Left renal cortex interstitium (tissue), 4 donors: ENCODE measurements at regions not wholly inside any gene's neighbourhood (a gene's known extent, or its start where the extent isn't known, plus 50 kb on each side); places are given as distances from the start of the nearest gene placed in this dataset.

ENCODE experiments used
- DNase-seq, 4 donors: peaks; one replicate each; pipeline ENCODE4 v3.0.0-alpha.2; 2013; ENCODE audit warnings: low read depth in 4 of 4, low spot score in 2 of 4, missing footprints in 1 of 4

DNA sequence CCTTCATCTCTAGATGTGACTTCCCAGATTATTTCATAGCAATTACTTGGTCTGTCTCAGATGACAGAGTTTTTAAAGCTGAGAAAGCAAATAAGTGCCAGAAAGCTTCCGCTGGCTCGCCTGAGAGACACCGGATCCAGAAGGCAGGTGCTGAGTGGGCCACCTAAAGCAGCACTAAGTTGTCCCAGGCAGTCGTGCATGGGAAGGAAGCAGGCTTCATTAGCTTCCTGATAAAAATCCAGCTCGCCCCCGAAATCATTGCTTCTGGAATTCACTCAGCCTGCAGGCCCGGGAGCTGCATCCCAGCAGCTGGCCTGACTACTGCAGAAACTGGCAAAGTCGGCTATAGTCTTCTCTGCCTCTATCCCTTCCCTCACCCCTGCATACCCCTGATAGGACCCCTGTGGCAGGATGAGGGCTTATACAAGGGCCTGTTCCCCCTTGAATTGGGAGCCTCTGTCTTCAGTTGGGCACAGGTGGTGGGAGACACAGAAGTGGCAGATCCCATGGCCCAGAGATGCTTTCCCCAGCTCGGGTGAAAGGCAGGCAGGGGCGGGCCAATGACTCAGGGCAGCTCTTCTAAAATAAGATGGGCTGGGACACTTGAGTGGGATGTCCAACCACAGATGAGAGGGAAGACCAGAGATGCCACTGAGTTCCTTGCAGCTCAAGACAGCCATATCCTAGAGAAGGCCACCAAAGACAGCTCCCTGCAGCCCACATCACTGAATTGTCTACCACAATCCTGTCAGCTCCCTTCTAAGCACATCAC is 262.4 kb upstream of the PKDCC start:
- no peak for DNase-seq

DNA sequence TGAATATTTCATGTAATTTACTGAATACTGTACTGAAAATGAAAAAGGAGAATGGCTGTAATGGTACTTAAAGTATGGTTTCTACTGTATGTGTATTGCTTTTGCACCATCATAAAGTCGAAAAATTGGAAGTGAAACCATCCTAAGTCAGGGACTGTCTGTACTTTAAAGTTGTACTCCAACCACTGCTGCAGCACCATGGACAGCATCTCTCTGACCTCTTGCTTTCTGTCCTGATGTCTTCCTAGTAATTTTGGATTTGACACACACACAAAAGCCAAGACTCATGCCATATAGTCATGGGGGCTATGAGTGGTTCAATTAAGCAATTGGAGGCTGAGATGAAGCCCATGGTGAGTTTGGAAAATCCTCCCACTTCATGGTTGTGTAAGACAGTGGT is 256.3 kb upstream of the PKDCC start:
- DNase-seq = peak in 2 of 4 donors; percentile 52 to 66

- DNase-seq = no peak
These were observed 244.5 kb upstream of the PKDCC start for GRCh38 chr2:41803361-41803760.

DNA sequence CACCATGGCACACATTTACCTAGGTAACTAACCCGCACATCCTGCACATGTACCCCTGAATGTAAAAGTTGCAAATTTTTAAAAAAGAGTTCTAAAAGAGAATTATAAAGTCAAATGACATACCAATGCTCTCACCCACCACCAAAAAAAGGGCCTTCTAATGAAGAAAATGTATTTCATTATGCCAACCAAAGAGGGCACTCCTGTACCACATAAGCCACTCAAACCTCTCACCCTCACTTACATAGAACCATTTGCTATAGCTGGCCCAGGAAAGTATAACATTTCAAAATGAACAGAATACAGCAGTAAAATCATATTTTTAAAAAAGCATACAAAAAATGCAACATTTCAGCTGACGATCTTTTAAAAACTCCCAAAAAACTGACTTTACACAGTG is 241.5 kb upstream of the PKDCC start:
- DNase-seq = no peak

DNA sequence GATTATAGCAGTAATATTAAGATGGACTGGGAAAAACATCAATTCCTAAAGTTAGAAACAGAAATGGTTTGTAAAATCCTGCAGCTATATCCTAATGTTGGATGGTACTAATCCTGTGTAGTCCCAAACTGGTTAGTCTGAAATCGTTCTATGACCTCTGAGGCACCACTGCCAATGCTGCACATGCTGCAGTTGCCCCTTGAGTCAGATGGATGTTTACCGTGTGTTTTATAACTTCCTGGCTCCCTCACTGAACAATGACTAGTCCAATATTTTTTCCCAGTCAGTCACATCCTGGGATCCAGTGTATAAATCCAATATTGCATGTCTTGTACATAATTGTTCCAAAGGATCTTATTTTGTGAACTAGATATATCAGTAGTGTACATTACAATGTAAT is 226.7 kb upstream of the PKDCC start:
- no peak for DNase-seq

- DNase-seq = no peak
These were observed 220.9 kb upstream of the PKDCC start for GRCh38 chr2:41826921-41827320.

DNA sequence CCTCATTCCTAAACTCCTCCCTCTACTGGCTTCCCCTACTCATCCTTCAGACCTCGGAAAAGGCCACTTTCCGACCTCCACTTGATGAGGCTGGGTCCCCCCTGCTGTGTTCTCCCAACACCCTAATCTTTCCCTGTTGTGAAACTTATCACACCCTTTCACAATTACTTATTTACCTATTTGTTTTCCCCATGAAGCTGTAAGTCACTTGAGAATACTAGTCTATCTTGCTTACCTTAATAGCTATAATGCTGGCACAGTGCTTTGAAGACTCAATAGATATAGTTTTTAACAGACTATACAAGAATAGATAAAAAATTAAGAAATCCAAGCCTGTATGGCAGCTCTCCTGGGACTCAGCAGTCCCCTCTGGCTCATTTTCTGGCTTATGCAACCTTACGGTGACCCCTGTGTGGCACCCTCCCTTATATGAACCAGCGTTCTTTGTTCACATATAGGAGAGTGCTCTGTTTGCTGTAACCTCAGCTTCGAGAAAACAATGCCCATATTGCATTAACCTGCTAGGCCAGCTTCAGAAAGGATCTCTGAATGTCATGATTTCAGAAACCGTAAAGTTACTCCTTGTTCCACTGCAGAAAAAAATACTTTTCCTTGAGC is 220.4 kb upstream of the PKDCC start:
- DNase-seq = no peak

- no peak for DNase-seq
These were observed 219.7 kb upstream of the PKDCC start for GRCh38 chr2:41828052-41828643.

- no peak for DNase-seq
These were observed 218.8 kb upstream of the PKDCC start for GRCh38 chr2:41829052-41829451.

DNA sequence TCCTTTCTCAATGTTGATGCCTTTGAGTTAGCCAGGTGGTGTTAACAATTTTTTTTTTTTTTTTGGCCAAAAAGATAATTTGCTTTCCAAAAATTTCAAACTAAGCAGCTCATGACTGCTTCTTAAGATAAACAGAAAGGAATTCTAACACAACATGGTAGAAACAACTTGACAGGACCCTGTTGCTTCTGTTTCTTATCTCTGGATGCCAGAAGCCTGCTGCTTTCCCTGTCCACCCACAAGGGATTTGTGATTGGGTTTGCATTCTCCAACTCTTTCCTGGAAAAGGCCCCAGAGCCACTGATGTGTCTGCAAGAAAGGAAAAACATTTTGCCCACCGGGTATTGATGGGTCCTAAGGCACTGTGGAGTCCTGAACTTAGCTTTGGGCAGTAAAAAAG is 217.2 kb upstream of the PKDCC start:
- no peak for DNase-seq

DNA sequence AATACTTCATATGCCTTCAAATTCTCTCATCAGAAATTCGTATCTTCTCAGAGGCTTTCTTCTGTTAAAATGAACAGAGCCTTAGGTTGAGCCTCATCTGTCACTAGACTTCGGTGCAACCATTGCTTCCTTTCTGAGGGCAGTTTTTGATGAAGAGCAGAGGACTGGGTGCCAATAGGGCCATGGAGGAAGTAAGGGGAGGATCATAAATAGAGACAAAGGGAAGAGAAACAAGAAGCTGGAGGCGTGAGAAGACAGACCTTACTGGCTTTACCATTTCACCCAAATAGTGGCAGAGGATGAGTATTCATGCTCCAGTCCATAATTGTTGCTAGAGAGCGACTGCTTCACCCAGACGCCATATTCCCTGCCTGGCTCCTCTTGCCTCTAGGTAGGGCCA is 215.6 kb upstream of the PKDCC start:
- no peak for DNase-seq

- DNase-seq = no peak
These were observed 212.4 kb upstream of the PKDCC start for GRCh38 chr2:41835401-41835800.

- DNase-seq = peak; percentile 62 to 77 (median 68)
These were observed 210.9 kb upstream of the PKDCC start for GRCh38 chr2:41836948-41837347.

DNA sequence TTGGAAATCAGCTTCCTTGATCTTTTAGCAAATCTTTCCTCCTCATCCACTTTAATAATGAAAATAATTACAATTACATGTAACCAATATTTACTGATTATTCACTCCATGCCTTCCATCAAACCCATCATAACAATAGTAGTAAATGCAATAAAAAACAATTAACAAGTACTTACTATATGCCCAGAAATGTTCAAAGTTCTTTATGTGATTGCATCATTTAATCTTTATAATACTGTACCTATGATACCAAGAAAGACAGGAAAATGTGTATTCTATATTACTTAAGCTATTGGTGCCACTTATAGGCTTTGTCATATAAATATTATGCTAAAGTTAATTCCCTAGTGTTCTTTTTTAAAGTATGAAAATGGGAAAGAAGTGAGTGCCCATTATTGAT is 210.2 kb upstream of the PKDCC start:
- DNase-seq = no peak

GRCh38 chr2:41840702-41841551 is 206.9 kb upstream of the PKDCC start:
- DNase-seq = peak; percentile 86 to 95 (median 92)

- DNase-seq = no peak
These were observed 200.9 kb upstream of the PKDCC start for GRCh38 chr2:41846962-41847361.

DNA sequence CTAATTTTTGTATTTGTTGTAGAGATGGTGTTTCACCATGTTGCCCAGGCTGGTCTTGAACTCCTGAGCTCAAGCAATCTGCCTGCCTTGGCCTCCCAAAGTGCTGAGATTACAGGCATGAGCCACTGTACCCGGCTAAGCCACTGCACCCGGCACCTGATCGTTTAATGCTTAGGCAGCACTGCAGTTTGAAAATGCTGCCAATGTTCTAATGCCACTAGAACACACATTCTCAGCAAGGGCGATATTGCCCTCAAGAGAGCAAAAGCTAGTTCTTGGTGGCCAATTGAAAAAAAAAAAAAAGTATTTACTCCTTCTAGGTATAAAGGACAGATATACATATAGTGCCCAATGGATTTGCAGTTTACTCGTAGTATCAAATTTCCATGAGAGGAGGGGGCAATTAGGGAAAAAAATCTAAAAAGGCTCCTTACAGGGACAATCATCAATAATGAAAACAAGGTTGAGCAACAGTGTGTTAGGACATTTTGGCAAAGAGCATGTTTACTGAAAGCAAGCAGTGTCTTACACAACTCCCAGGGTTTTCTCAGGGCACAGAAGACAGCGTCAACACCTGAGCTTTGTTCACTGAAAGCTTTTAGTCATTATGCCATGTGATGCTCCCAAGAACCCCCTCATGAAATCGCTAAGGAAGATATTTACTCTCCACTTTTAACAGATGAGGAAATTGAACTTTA is 199.9 kb upstream of the PKDCC start:
- no peak for DNase-seq

DNA sequence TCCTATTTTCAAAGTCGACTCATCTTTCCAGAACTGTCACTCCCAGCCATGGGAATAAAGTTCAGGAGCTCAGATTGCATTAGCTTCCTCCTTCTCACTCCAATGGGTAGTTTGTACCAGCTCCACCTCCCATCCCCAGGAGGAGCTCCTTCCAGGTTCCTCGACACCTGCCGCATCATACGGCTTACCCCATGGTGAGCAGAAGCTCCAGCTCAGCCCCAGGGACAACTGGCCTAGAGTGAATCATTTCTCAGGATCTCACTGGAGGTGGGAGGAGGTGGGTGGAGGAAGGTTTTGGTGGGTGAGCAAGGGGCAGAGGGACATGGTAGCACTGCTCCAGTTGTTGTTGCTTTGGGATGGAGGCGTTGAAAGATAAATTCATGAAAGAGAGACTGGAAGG is 196.3 kb upstream of the PKDCC start:
- DNase-seq = no peak

- peak in 2 of 4 donors; percentile 46 to 67 for DNase-seq
These were observed 194.2 kb upstream of the PKDCC start for GRCh38 chr2:41853427-41854191.

- DNase-seq = no peak
These were observed 193.6 kb upstream of the PKDCC start for GRCh38 chr2:41854227-41854626.
